Kidney epithelial cell (primary cell): ENCODE measurements at regions not wholly inside any gene's neighbourhood (a gene's known extent, or its start where the extent isn't known, plus 50 kb on each side); places are given as distances from the start of the nearest gene placed in this dataset.

Experiments
- DNase-seq: peaks from one replicate; pipeline ENCODE4 v3.0.0-alpha.2; 2010; ENCODE audit warnings: low read depth
- H3K27me3 ChIP-seq: 2 replicates; pipeline ENCODE4 v1.6.0; 2011; ENCODE audit warnings: low read length; ENCODE audit not compliant: control insufficient read depth, insufficient read depth
- H3K36me3 ChIP-seq: 2 replicates; pipeline ENCODE4 v1.5.1; 2011; ENCODE audit warnings: low read length; ENCODE audit not compliant: control insufficient read depth, insufficient read depth
- H3K4me3 ChIP-seq: 2 replicates; pipeline ENCODE4 v1.5.1; 2011; ENCODE audit warnings: low read depth, mild to moderate bottlenecking, control low read depth, low read length
- TF ChIP-seq, protein P1 (sequence below): IDR thresholded peaks from 2 replicates; pipeline ENCODE4 v1.5.1; 2011; ENCODE audit warnings: mild to moderate bottlenecking, moderate library complexity, low read length, control low read depth, inconsistent platforms; ENCODE audit not compliant: insufficient read depth, poor library complexity, severe bottlenecking

GRCh38 chr13:88246239-88246638 lies 575.1 kb downstream of the SLITRK5 start:
- TF ChIP-seq, protein P1, sequence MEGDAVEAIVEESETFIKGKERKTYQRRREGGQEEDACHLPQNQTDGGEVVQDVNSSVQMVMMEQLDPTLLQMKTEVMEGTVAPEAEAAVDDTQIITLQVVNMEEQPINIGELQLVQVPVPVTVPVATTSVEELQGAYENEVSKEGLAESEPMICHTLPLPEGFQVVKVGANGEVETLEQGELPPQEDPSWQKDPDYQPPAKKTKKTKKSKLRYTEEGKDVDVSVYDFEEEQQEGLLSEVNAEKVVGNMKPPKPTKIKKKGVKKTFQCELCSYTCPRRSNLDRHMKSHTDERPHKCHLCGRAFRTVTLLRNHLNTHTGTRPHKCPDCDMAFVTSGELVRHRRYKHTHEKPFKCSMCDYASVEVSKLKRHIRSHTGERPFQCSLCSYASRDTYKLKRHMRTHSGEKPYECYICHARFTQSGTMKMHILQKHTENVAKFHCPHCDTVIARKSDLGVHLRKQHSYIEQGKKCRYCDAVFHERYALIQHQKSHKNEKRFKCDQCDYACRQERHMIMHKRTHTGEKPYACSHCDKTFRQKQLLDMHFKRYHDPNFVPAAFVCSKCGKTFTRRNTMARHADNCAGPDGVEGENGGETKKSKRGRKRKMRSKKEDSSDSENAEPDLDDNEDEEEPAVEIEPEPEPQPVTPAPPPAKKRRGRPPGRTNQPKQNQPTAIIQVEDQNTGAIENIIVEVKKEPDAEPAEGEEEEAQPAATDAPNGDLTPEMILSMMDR = no peak
- Histone ChIP-seq H3K27me3 (no peaks in the 10 kb centered on the region), H3K4me3 (no peak overlapping the region), H3K36me3 (no peaks in the 10 kb centered on the region)
- DNase-seq = no peak

- no peak overlapping the region for H3K4me3 ChIP-seq
- no peak for DNase-seq
- H3K27me3 ChIP-seq = no peaks in the 10 kb centered on the region
- no peaks in the 10 kb centered on the region for H3K36me3 ChIP-seq
- TF ChIP-seq, protein P1 = no peak
Measured at GRCh38 chr13:88248393-88248792, 577.2 kb downstream of the SLITRK5 start.

DNA sequence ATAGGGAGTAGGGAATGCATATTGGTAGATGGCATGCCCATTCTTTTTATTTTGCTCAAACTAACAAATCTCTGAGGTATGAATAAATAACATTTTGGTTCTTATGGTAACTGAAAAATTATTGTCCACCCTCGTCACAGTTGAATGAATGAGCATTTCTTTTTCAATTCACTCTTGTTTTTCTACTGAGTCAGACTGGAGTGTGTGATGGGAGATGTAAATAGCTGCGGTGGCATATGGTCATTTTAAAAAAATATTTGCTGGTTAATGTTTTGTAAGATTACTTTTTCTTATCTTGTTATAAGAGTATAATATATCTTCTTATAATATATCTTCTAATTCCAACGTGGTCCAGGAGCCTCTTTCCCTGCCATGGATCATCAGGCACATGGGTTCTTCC lies 586.5 kb downstream of the SLITRK5 start:
- Histone ChIP-seq H3K27me3 (no peaks in the 10 kb centered on the region), H3K36me3 (no peaks in the 10 kb centered on the region), H3K4me3 (no peak overlapping the region)
- no peak for DNase-seq
- TF ChIP-seq, protein P1 = no peak

DNA sequence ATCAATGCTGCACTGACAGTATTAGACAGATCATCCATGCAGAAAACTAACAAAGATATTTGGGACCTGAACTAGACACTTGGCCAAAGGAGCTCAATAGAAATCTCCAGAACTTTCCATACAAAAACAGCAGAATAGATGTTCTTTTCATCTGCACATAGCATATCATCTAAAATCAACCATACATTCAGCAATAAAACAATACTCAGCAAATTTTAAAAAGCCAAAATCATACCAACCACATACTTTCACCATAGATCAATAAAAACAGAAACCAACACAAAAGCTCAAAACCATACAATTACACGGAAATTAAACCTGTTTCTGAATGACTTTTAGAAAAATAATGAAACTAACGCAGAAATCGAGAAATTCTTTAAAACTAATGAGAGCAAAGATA lies 592.6 kb downstream of the SLITRK5 start:
- DNase-seq = no peak
- H3K4me3 ChIP-seq = no peak overlapping the region
- no peaks in the 10 kb centered on the region for H3K36me3 ChIP-seq
- H3K27me3 ChIP-seq = no peaks in the 10 kb centered on the region
- TF ChIP-seq, protein P1 = no peak

DNA sequence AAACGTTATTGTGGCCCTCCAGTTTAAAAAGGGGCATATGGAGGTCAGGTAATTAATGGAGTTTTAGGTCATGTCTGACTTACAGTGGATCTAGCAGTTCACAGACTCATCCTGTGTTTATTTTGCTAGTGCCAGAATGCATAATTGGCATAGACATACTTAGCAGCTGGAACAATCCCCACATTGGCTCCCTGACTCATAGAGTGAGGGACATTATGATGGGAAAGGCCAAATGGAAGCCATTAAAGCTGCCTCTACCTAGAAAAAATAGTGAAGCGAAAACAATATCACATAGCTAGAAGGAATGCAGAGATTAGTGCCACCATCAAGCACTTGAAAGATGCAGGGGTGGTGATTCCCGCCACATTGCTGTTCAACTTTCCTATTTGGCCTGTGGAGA lies 610.7 kb downstream of the SLITRK5 start:
- DNase-seq = no peak
- no peak overlapping the region for H3K4me3 ChIP-seq
- H3K27me3 ChIP-seq = no peaks in the 10 kb centered on the region
- no peaks in the 10 kb centered on the region for H3K36me3 ChIP-seq
- TF ChIP-seq, protein P1 = no peak

DNA sequence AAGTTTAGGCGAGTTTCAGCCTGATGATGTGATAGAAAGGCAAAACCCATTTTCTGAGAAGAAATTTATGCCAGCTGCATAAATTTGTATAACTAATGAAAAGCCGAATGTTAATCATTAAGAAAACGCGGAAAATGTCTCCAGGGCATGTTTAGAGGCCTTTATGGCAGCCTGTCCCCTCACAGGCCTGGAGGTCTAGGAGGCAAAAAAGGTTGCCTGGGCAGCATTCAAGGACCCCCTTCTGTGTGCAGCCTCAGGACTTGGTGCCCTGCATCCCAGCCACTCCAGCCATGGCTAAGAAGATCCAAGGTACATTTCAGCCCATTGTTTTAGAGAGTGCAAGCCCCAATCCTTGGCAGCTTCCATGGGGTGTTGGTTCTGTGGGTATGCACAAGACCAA lies 614.2 kb downstream of the SLITRK5 start:
- H3K4me3 ChIP-seq = no peak overlapping the region
- TF ChIP-seq, protein P1 = no peak
- H3K36me3 ChIP-seq = no peaks in the 10 kb centered on the region
- no peak for DNase-seq
- no peaks in the 10 kb centered on the region for H3K27me3 ChIP-seq
